H1 (cell line): ENCODE measurements at regions not wholly inside any gene's neighbourhood (a gene's known extent, or its start where the extent isn't known, plus 50 kb on each side); places are given as distances from the start of the nearest gene placed in this dataset.

Source experiments
- CHD1 ChIP-seq: IDR thresholded peaks from 2 replicates; pipeline ENCODE4 v1.6.1; 2012; ENCODE audit warnings: low read depth, low read length, improper control_type of control experiment
- CREB1 ChIP-seq: IDR thresholded peaks from 2 replicates; pipeline ENCODE4 v1.6.1; 2012; ENCODE audit warnings: inconsistent platforms
- EZH2 ChIP-seq: fragments of 200-600 bp; sonication (generic); IDR thresholded peaks from 2 replicates; pipeline ENCODE4 v1.7.1; 2012; ENCODE audit warnings: low read depth, mild to moderate bottlenecking, moderate library complexity, low read length, inconsistent platforms; ENCODE audit not compliant: severe bottlenecking
- JUN ChIP-seq: IDR thresholded peaks from 2 replicates; pipeline ENCODE4 v1.6.1; 2011; ENCODE audit warnings: low read depth, mild to moderate bottlenecking, improper control_type of control experiment, low read length
- KDM1A ChIP-seq: fragments of 200-600, 300-600 bp; sonication (generic); IDR thresholded peaks from 2 replicates; pipeline ENCODE4 v1.7.1; 2016; ENCODE audit warnings: mild to moderate bottlenecking, low read length, borderline replicate concordance
- KDM5A ChIP-seq: fragments of 200-600 bp; IDR thresholded peaks from 2 replicates; pipeline ENCODE4 v1.7.1; 2012; ENCODE audit warnings: mild to moderate bottlenecking, low read length, inconsistent platforms, mixed read lengths
- MAFK ChIP-seq: IDR thresholded peaks from 2 replicates; pipeline ENCODE4 v1.6.1; 2012; ENCODE audit warnings: low read depth, mild to moderate bottlenecking, improper control_type of control experiment, low read length
- SIRT6 ChIP-seq: IDR thresholded peaks from one replicate; pipeline ENCODE4 v1.7.1; 2012; ENCODE audit warnings: low read length, inconsistent platforms
- SP1 ChIP-seq: IDR thresholded peaks from 2 replicates; pipeline ENCODE4 v1.6.1; 2011; ENCODE audit warnings: low read depth, low read length
- TF ChIP-seq, protein P1 (sequence below), 3 experiments: IDR thresholded peaks; 1 replicate in 2 of 3; 2 replicates in 1 of 3; pipeline versions ENCODE4 v1.5.1 to v1.6.1; 2011; ENCODE audit warnings: low read length in 3 of 3, mild to moderate bottlenecking in 3 of 3, inconsistent platforms in 2 of 3, low read depth in 1 of 3, moderate library complexity in 1 of 3; ENCODE audit not compliant: insufficient read depth in 1 of 3; ENCODE audit errors: control extremely low read depth in 1 of 3
- TF ChIP-seq, protein P2 (sequence below): IDR thresholded peaks from 2 replicates; pipeline ENCODE4 v1.6.1; 2012; ENCODE audit warnings: inconsistent platforms

GRCh38 chr15:58361273-58361759 is 70.5 kb upstream of the LIPC start:
- TF ChIP-seq SP1 (no peak), KDM5A (no peak), KDM1A (no peak), CREB1 (no peak), CHD1 (no peak), MAFK (no peak), SIRT6 (no peak), JUN (no peak), EZH2 (no peak)
- TF ChIP-seq, protein P1, sequence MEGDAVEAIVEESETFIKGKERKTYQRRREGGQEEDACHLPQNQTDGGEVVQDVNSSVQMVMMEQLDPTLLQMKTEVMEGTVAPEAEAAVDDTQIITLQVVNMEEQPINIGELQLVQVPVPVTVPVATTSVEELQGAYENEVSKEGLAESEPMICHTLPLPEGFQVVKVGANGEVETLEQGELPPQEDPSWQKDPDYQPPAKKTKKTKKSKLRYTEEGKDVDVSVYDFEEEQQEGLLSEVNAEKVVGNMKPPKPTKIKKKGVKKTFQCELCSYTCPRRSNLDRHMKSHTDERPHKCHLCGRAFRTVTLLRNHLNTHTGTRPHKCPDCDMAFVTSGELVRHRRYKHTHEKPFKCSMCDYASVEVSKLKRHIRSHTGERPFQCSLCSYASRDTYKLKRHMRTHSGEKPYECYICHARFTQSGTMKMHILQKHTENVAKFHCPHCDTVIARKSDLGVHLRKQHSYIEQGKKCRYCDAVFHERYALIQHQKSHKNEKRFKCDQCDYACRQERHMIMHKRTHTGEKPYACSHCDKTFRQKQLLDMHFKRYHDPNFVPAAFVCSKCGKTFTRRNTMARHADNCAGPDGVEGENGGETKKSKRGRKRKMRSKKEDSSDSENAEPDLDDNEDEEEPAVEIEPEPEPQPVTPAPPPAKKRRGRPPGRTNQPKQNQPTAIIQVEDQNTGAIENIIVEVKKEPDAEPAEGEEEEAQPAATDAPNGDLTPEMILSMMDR (IDR thresholded peaks at IDR 0.05; ENCODE audit: control extremely low read depth in 1 of 3, insufficient read depth in 1 of 3, low read depth in 1 of 3, low read length in 3 of 3) = no peak
- TF ChIP-seq, protein P2, sequence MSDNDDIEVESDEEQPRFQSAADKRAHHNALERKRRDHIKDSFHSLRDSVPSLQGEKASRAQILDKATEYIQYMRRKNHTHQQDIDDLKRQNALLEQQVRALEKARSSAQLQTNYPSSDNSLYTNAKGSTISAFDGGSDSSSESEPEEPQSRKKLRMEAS = no peak
